ENCODE measurements at regions not wholly inside any gene's neighbourhood (a gene's known extent, or its start where the extent isn't known, plus 50 kb on each side); places are given as distances from the start of the nearest gene placed in this dataset.

DNA sequence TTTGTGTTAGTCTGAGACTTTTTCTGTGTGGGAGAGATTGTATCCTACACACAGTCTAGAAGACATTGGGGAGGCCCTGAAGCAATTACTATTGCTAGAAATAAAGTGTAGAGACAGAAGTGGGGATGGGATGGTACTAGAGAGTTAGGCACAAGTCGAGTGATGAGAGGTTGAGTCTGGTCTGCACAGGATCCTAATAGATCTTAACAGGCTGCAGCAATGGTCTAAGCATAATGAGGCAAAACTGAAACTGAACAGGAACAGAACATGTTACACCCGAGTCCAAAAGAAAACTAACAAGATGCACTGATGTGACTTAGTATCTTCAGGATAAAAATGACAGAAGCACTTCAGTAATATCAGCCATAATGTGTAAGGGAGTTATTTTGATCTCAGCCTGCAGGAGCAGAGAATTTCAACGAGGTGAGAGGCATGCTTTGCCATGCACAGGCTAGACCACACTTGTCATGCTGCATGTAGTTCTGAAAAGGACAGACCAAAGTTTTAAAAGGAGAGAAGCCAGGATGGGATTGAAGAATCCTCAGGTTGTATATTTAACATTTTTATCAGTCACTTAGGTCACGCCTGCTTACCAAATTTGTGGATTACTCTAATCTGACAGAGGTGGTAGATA is 205.8 kb upstream of the BOD1L1 start:
- TF ChIP-seq CTCF (IDR thresholded peaks at IDR 0.05; ENCODE audit: extremely low read depth, insufficient read depth, missing control alignments): no peak
- no peak for DNase-seq (ENCODE audit: low spot score)
- in situ Hi-C loops (cut with MboI; ENCODE audit: low pct_unique_long_range_greater_than_20kb, low sequenced_read_pairs, unreplicated experiment): no loop called here

GRCh38 chr4:13836946-13837912 is 209.7 kb upstream of the BOD1L1 start:
- no peak for TF ChIP-seq CTCF (IDR thresholded peaks at IDR 0.05; ENCODE audit: extremely low read depth, insufficient read depth, missing control alignments)
- in situ Hi-C loops (cut with MboI; ENCODE audit: low pct_unique_long_range_greater_than_20kb, low sequenced_read_pairs, unreplicated experiment): no loop called here
- DNase-seq (ENCODE audit: low spot score): no peak

- in situ Hi-C loops (cut with MboI; ENCODE audit: low pct_unique_long_range_greater_than_20kb, low sequenced_read_pairs, unreplicated experiment): no loop called here
- DNase-seq (ENCODE audit: low spot score): no peak
- TF ChIP-seq CTCF (IDR thresholded peaks at IDR 0.05; ENCODE audit: extremely low read depth, insufficient read depth, missing control alignments): no peak
Measured at GRCh38 chr4:13840502-13841190, 213.1 kb upstream of the BOD1L1 start.

- in situ Hi-C loops (cut with MboI; ENCODE audit: low pct_unique_long_range_greater_than_20kb, low sequenced_read_pairs, unreplicated experiment): no loop called here
- no peak for DNase-seq (ENCODE audit: low spot score)
- no peak for TF ChIP-seq CTCF (IDR thresholded peaks at IDR 0.05; ENCODE audit: extremely low read depth, insufficient read depth, missing control alignments)
Measured at GRCh38 chr4:13844740-13845139, 217.2 kb upstream of the BOD1L1 start.

- no peak for TF ChIP-seq CTCF (IDR thresholded peaks at IDR 0.05; ENCODE audit: extremely low read depth, insufficient read depth, missing control alignments)
- DNase-seq (ENCODE audit: low spot score): no peak
- in situ Hi-C loops (cut with MboI; ENCODE audit: low pct_unique_long_range_greater_than_20kb, low sequenced_read_pairs, unreplicated experiment): no loop called here
Measured at GRCh38 chr4:13849778-13850177, 222.3 kb upstream of the BOD1L1 start.

GRCh38 chr4:13851085-13851940 is 223.8 kb upstream of the BOD1L1 start:
- no peak for TF ChIP-seq CTCF (IDR thresholded peaks at IDR 0.05; ENCODE audit: extremely low read depth, insufficient read depth, missing control alignments)
- in situ Hi-C loops (cut with MboI; ENCODE audit: low pct_unique_long_range_greater_than_20kb, low sequenced_read_pairs, unreplicated experiment): no loop called here
- DNase-seq (ENCODE audit: low spot score): no peak
